Gastrocnemius medialis (tissue), 4 donors: ENCODE measurements at regions not wholly inside any gene's neighbourhood (a gene's known extent, or its start where the extent isn't known, plus 50 kb on each side); places are given as distances from the start of the nearest gene placed in this dataset.

ENCODE experiments used
- ATAC-seq, 2 donors: fragments of 150-250 bp; one replicate each; pipeline ENCODE4 v1.9.1; 2016
- DNase-seq, 2 donors: peaks; one replicate each; pipeline ENCODE4 v3.0.0-alpha.2; 2019
- H3K27ac ChIP-seq, 4 donors: fragments of 200-600 bp; sonication (generic); 1 replicate in 1 of 4; 2 replicates in 3 of 4; pipeline ENCODE4 v1.5.1; 2016 to 2018; ENCODE audit warnings: mild to moderate bottlenecking in 2 of 4, moderate library complexity in 1 of 4
- H3K27me3 ChIP-seq, 3 donors: fragments of 200-600 bp; sonication (generic) in 2 of 3; 1 replicate in 1 of 3; 2 replicates in 2 of 3; pipeline versions ENCODE4 v1.5.1 to v1.6.0; 2016 to 2019; ENCODE audit warnings: mild to moderate bottlenecking in 1 of 3, moderate library complexity in 1 of 3
- H3K36me3 ChIP-seq, 2 donors: fragments of 200-600 bp; sonication (generic) in 1 of 2; one replicate each; pipeline ENCODE4 v1.5.1; 2017 to 2018
- H3K4me1 ChIP-seq, 2 donors: fragments of 200-600 bp; sonication (generic) in 1 of 2; one replicate each; pipeline ENCODE4 v1.5.1; 2016 to 2017; ENCODE audit warnings: mild to moderate bottlenecking in 2 of 2
- H3K4me3 ChIP-seq, 4 donors: fragments of 200-600 bp; sonication (generic) in 3 of 4; 1 replicate in 1 of 4; 2 replicates in 3 of 4; pipeline ENCODE4 v1.5.1; 2016 to 2019; ENCODE audit warnings: mild to moderate bottlenecking in 2 of 4
- H3K9me3 ChIP-seq, 3 donors: fragments of 200-600 bp; sonication (generic) in 2 of 3; 1 replicate in 1 of 3; 2 replicates in 2 of 3; pipeline ENCODE4 v1.5.1; 2016 to 2019
- POLR2A ChIP-seq, 2 donors: fragments of 450-650 bp; IDR thresholded peaks; one replicate each; pipeline ENCODE4 v1.6.1; 2017; ENCODE audit warnings: antibody characterized with exemption in 2 of 2, mild to moderate bottlenecking in 2 of 2, moderate library complexity in 2 of 2
- in situ Hi-C, 4 donors: fragments of 200-750 bp; cut with MboI; loops; one replicate each; pipeline versions ENCODE4 v1.15.0 to v1.8.0; 2017; ENCODE audit warnings: low sequenced_read_pairs in 4 of 4
- intact Hi-C: fragments of 100-400 bp; cut with DNase I; formaldehyde crosslinking; loops from one replicate; pipeline ENCODE4 v1.15.1; 2023; ENCODE audit warnings: low total_unique reads
- TF ChIP-seq, protein P1 (sequence below), 5 experiments: fragments of 450-650 bp in 3 of 5; fragments of 200-600 bp in 2 of 5; sonication (generic) in 2 of 5; IDR thresholded peaks in 4 of 5; conservative IDR thresholded peaks in 1 of 5; 1 replicate in 4 of 5; 2 replicates in 1 of 5; pipeline ENCODE4 v1.5.1; 2016 to 2019; ENCODE audit warnings: antibody characterized with exemption in 5 of 5, mild to moderate bottlenecking in 3 of 5, moderate library complexity in 3 of 5

DNA sequence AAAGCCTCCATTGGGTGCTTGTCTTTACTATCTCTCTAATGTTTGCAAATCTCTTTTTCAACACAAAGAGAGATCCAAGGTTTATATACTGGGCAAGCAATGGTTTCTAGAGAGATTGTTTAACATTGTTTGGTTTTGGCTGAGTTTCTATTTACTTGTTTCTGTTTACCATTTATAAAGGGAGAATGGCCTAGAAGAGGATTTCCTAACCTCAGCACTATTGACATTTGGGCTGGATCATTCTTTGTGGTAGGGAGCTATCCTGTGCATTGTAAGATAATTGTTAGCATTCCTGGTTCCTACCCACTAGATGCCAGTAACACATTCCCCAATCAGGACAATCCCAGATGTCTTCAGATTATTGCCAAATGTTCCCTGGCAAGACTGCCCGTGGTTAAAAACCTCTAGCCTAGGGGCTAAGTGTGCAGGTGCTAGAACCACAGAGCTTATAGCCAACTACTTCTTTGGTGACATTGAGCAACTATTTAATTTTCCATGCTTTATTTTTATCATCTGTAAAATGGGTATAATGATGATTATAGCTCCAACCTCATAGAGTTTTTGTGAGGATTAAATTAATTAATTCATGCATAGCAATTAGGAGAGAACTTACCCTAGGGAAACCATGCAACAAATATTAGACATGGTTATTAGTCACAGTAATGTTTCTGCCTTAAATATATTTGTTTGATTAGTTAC, 413.9 kb upstream of the MAF start:
- no peak overlapping the region for H3K4me3 ChIP-seq
- H3K27ac ChIP-seq, result no peak overlapping the region
- no peaks in the 10 kb centered on the region for H3K9me3 ChIP-seq
- in situ Hi-C loops (no loop called here), intact Hi-C loops (no loop called here)
- DNase-seq, result no peak
- no peak for ATAC-seq
- H3K27me3 ChIP-seq, result no peaks in the 10 kb centered on the region
- TF ChIP-seq POLR2A (IDR thresholded peaks at IDR 0.05), result no peak
- TF ChIP-seq, protein P1, sequence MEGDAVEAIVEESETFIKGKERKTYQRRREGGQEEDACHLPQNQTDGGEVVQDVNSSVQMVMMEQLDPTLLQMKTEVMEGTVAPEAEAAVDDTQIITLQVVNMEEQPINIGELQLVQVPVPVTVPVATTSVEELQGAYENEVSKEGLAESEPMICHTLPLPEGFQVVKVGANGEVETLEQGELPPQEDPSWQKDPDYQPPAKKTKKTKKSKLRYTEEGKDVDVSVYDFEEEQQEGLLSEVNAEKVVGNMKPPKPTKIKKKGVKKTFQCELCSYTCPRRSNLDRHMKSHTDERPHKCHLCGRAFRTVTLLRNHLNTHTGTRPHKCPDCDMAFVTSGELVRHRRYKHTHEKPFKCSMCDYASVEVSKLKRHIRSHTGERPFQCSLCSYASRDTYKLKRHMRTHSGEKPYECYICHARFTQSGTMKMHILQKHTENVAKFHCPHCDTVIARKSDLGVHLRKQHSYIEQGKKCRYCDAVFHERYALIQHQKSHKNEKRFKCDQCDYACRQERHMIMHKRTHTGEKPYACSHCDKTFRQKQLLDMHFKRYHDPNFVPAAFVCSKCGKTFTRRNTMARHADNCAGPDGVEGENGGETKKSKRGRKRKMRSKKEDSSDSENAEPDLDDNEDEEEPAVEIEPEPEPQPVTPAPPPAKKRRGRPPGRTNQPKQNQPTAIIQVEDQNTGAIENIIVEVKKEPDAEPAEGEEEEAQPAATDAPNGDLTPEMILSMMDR (IDR thresholded peaks at IDR 0.05 in 4 of 5, conservative IDR thresholded peaks at IDR 0.05 in 1 of 5), result no peak
- H3K36me3 ChIP-seq, result no peaks in the 10 kb centered on the region
- no peaks in the 10 kb centered on the region for H3K4me1 ChIP-seq

DNA sequence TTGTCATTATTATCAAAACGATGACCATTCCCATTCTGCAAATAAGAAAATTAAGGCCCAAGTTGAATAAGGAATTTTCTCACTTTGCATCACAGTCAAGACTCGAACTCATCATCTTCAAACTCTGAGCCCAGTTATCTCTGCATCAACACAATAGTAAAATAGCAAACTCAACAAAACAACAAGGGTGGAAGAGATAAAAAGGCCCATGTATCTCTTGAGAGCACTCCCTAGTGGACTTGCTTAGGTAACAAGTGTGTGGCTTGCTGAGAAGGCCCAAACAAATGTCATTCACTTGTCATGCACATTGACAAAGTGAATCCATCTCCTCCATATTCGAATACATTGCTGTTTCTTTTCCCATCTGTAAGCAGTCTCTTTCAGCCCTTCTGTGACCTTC, 412.0 kb upstream of the MAF start:
- H3K27ac ChIP-seq, result no peak overlapping the region
- no peaks in the 10 kb centered on the region for H3K4me1 ChIP-seq
- DNase-seq (no peak), ATAC-seq (no peak)
- no peak overlapping the region for H3K4me3 ChIP-seq
- H3K9me3 ChIP-seq, result no peaks in the 10 kb centered on the region
- intact Hi-C loops (no loop called here), in situ Hi-C loops (no loop called here)
- H3K36me3 ChIP-seq, result no peaks in the 10 kb centered on the region
- no peaks in the 10 kb centered on the region for H3K27me3 ChIP-seq
- TF ChIP-seq POLR2A (IDR thresholded peaks at IDR 0.05), result no peak
- TF ChIP-seq, protein P1 (IDR thresholded peaks at IDR 0.05 in 4 of 5, conservative IDR thresholded peaks at IDR 0.05 in 1 of 5), result no peak

DNA sequence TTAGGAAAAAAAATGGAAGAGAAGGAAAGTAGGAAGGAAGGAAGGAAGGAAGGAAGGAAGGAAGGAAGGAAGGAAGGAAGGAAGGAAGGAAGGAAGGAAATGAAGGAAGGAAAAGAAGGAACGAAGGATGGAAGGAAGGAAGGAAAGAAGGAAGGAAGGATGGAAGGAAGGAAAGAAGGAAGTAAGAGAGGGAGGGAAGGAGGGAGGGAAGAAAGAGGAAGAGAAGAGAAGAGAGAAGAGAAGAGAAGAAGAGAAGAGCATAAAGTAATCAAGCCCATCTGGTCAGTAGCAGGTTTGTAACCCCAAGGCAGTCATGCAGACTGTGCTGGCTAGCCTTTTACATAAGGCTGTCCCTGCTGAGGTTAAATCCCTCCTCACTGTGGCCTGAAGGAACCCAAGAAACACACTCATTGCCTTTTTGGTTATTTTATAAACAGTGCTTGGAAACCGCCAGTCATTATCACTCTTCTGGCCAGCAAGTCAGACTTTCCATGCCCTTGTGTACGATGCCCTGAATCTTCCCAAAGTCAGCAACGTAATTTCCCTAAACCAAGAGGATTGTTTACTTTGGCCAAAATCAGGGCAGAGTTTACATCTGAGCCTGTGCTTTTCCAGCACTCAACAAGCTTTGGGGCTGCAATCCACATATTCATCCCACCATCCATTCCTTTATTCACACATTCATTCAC, 409.6 kb upstream of the MAF start:
- Histone ChIP-seq H3K27ac (no peak overlapping the region), H3K36me3 (no peaks in the 10 kb centered on the region), H3K4me1 (no peaks in the 10 kb centered on the region), H3K27me3 (no peaks in the 10 kb centered on the region), H3K9me3 (no peaks in the 10 kb centered on the region), H3K4me3 (no peak overlapping the region)
- no peak for TF ChIP-seq POLR2A (IDR thresholded peaks at IDR 0.05)
- TF ChIP-seq, protein P1 (IDR thresholded peaks at IDR 0.05 in 4 of 5, conservative IDR thresholded peaks at IDR 0.05 in 1 of 5), result no peak
- ATAC-seq (no peak), DNase-seq (no peak)
- in situ Hi-C loops, result no loop called here
- intact Hi-C loops, result no loop called here

DNA sequence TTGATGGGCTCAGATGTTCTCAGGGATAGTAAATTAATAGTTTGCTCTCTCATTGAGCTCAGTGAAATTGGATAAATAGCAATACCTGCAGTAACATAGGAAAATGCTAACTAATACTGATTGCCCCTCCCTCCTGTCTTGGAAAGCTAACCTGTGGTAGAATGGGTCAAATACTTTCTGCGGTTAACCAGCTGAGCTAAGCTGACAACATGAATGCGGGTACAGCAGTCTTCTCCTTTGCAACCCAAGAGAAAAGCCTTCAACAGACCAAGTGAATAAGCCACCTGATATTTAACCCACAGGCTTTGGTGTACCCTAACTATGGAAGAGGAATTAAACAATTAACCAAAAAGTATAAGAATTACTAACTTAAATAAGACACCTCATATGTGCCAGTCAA, 408.3 kb upstream of the MAF start:
- Histone ChIP-seq H3K36me3 (no peaks in the 10 kb centered on the region), H3K4me3 (no peak overlapping the region), H3K9me3 (no peaks in the 10 kb centered on the region), H3K27ac (no peak overlapping the region), H3K4me1 (no peaks in the 10 kb centered on the region), H3K27me3 (peaks cover 0 to 3% (median 0%) of the 10 kb centered on the region in 3 donors)
- in situ Hi-C loops (no loop called here), intact Hi-C loops (no loop called here)
- no peak for DNase-seq
- no peak for ATAC-seq
- no peak for TF ChIP-seq POLR2A (IDR thresholded peaks at IDR 0.05)
- TF ChIP-seq, protein P1 (IDR thresholded peaks at IDR 0.05 in 4 of 5, conservative IDR thresholded peaks at IDR 0.05 in 1 of 5), result no peak
